C4-2B (cell line): ENCODE measurements at regions not wholly inside any gene's neighbourhood (a gene's known extent, or its start where the extent isn't known, plus 50 kb on each side); places are given as distances from the start of the nearest gene placed in this dataset.

Experiments
- ZFX ChIP-seq: fragments of 450-650 bp; IDR thresholded peaks from 2 replicates; pipeline ENCODE4 v1.6.1; 2017
- TF ChIP-seq, protein P1 (sequence below): fragments of 450-650 bp; conservative IDR thresholded peaks from 2 replicates; pipeline ENCODE4 v1.5.1; 2017; ENCODE audit warnings: mild to moderate bottlenecking

DNA sequence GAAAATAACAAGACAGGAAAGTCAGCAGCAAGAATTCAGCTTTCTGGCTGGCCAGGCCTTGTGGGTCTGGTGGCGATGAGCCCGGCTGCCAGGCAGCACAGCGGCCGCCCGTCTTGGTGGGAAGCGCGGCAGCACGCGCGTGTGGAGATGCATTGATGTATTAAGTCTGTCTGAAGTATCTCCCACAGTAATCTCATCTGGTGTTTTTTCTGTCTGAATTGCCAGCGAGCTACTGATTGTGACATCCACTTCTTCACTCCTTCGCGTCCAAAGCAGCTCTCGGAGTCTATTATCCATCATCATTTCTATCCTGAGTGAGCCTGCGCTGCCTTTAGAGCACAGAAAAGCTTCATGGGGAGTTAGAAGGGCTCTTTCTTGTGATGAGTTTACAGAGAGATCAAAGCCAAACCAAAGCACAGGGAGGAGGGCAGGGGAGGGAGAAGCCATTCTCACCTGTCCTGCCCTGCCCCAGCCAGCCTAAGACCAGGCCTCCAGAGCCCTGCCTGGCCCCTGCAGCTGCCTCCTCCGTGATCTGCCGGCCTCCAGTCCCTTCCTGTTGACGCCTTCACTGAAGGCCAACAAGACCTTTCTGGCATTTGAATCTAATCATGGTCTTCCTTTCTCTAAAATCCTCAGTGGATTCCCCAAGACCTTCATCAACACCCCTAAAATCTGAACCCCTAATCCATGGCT, 1419.0 kb downstream of the TBC1D22A start:
- TF ChIP-seq, protein P1, sequence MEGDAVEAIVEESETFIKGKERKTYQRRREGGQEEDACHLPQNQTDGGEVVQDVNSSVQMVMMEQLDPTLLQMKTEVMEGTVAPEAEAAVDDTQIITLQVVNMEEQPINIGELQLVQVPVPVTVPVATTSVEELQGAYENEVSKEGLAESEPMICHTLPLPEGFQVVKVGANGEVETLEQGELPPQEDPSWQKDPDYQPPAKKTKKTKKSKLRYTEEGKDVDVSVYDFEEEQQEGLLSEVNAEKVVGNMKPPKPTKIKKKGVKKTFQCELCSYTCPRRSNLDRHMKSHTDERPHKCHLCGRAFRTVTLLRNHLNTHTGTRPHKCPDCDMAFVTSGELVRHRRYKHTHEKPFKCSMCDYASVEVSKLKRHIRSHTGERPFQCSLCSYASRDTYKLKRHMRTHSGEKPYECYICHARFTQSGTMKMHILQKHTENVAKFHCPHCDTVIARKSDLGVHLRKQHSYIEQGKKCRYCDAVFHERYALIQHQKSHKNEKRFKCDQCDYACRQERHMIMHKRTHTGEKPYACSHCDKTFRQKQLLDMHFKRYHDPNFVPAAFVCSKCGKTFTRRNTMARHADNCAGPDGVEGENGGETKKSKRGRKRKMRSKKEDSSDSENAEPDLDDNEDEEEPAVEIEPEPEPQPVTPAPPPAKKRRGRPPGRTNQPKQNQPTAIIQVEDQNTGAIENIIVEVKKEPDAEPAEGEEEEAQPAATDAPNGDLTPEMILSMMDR = no peak
- no peak for TF ChIP-seq ZFX
